HEK293T (cell line): ENCODE measurements at regions not wholly inside any gene's neighbourhood (a gene's known extent, or its start where the extent isn't known, plus 50 kb on each side); places are given as distances from the start of the nearest gene placed in this dataset.

ENCODE experiments used
- ARNT ChIP-seq: fragments of 450-650 bp; IDR thresholded peaks from 2 replicates; pipeline ENCODE4 v1.6.1; 2017; ENCODE audit warnings: mild to moderate bottlenecking
- BHLHE40 ChIP-seq: fragments of 450-650 bp; IDR thresholded peaks from 2 replicates; pipeline ENCODE4 v1.6.1; 2016; ENCODE audit warnings: mild to moderate bottlenecking, moderate library complexity, borderline replicate concordance
- FOXA1 ChIP-seq: fragments of 450-650 bp; IDR thresholded peaks from 2 replicates; pipeline ENCODE4 v1.6.1; 2016; ENCODE audit warnings: mild to moderate bottlenecking
- FOXM1 ChIP-seq: fragments of 450-650 bp; IDR thresholded peaks from 2 replicates; pipeline ENCODE4 v1.6.1; 2017; ENCODE audit warnings: mild to moderate bottlenecking, borderline replicate concordance
- HDGF ChIP-seq: fragments of 450-650 bp; IDR thresholded peaks from 2 replicates; pipeline ENCODE4 v1.6.1; 2017; ENCODE audit warnings: antibody characterized with exemption, borderline replicate concordance
- L3MBTL2 ChIP-seq: fragments of 450-650 bp; conservative IDR thresholded peaks from 2 replicates; pipeline ENCODE4 v1.6.1; 2016; ENCODE audit warnings: mild to moderate bottlenecking
- NFRKB ChIP-seq: fragments of 450-650 bp; IDR thresholded peaks from 2 replicates; pipeline ENCODE4 v1.6.1; 2016; ENCODE audit warnings: mild to moderate bottlenecking, moderate library complexity
- SP1 ChIP-seq: fragments of 450-650 bp; IDR thresholded peaks from 2 replicates; pipeline ENCODE4 v1.6.1; 2017
- SUZ12 ChIP-seq: fragments of 450-650 bp; IDR thresholded peaks from 2 replicates; pipeline ENCODE4 v1.6.1; 2016; ENCODE audit warnings: mild to moderate bottlenecking
- TARDBP ChIP-seq: fragments of 450-650 bp; IDR thresholded peaks from 2 replicates; pipeline ENCODE4 v1.6.1; 2016
- ZNF384 ChIP-seq: fragments of 450-650 bp; IDR thresholded peaks from 2 replicates; pipeline ENCODE4 v1.6.1; 2016

- no peak for TF ChIP-seq ZNF384
- TF ChIP-seq TARDBP: no peak
- no peak for TF ChIP-seq BHLHE40
- TF ChIP-seq ARNT: no peak
- TF ChIP-seq NFRKB: no peak
- TF ChIP-seq HDGF: no peak
- TF ChIP-seq FOXA1: no peak
- TF ChIP-seq SP1: no peak
- no peak for TF ChIP-seq SUZ12
- no peak for TF ChIP-seq FOXM1
- no peak for TF ChIP-seq L3MBTL2
Observed at GRCh38 chr17:13113821-13114525, 96.1 kb upstream of the ELAC2 start.
